ENCODE measurements at regions not wholly inside any gene's neighbourhood (a gene's known extent, or its start where the extent isn't known, plus 50 kb on each side); places are given as distances from the start of the nearest gene placed in this dataset.

- TF ChIP-seq BCL3 (IDR thresholded peaks at IDR 0.05; ENCODE audit: borderline replicate concordance, insufficient read depth, low read depth, low read length, poor library complexity, severe bottlenecking): no peak
- no peak for TF ChIP-seq SMAD5 (IDR thresholded peaks at IDR 0.05; ENCODE audit: low read depth)
- no peak for TF ChIP-seq POLR2A (IDR thresholded peaks at IDR 0.05; ENCODE audit: low read depth, low read length)
- TF ChIP-seq ZNF274 (IDR thresholded peaks at IDR 0.05; ENCODE audit: insufficient read depth, insufficient read length): no peak
- TF ChIP-seq POLR2AphosphoS2 (IDR thresholded peaks at IDR 0.05; ENCODE audit: low read depth, low read length): no peak
- TF ChIP-seq, protein P1, sequence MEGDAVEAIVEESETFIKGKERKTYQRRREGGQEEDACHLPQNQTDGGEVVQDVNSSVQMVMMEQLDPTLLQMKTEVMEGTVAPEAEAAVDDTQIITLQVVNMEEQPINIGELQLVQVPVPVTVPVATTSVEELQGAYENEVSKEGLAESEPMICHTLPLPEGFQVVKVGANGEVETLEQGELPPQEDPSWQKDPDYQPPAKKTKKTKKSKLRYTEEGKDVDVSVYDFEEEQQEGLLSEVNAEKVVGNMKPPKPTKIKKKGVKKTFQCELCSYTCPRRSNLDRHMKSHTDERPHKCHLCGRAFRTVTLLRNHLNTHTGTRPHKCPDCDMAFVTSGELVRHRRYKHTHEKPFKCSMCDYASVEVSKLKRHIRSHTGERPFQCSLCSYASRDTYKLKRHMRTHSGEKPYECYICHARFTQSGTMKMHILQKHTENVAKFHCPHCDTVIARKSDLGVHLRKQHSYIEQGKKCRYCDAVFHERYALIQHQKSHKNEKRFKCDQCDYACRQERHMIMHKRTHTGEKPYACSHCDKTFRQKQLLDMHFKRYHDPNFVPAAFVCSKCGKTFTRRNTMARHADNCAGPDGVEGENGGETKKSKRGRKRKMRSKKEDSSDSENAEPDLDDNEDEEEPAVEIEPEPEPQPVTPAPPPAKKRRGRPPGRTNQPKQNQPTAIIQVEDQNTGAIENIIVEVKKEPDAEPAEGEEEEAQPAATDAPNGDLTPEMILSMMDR (IDR thresholded peaks at IDR 0.05 in 2 of 3, conservative IDR thresholded peaks at IDR 0.05 in 1 of 3; ENCODE audit: control insufficient read depth in 2 of 3, extremely low read depth in 1 of 3, insufficient read depth in 1 of 3, low read depth in 3 of 3, low read length in 3 of 3): no peak
- no peak for TF ChIP-seq RBBP5 (conservative IDR thresholded peaks at IDR 0.05)
- TF ChIP-seq NRF1 (conservative IDR thresholded peaks at IDR 0.05; ENCODE audit: low read depth, low read length): no peak
- TF ChIP-seq, protein P2, sequence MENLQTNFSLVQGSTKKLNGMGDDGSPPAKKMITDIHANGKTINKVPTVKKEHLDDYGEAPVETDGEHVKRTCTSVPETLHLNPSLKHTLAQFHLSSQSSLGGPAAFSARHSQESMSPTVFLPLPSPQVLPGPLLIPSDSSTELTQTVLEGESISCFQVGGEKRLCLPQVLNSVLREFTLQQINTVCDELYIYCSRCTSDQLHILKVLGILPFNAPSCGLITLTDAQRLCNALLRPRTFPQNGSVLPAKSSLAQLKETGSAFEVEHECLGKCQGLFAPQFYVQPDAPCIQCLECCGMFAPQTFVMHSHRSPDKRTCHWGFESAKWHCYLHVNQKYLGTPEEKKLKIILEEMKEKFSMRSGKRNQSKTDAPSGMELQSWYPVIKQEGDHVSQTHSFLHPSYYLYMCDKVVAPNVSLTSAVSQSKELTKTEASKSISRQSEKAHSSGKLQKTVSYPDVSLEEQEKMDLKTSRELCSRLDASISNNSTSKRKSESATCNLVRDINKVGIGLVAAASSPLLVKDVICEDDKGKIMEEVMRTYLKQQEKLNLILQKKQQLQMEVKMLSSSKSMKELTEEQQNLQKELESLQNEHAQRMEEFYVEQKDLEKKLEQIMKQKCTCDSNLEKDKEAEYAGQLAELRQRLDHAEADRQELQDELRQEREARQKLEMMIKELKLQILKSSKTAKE (IDR thresholded peaks at IDR 0.05; ENCODE audit: low read depth, poor library complexity, severe bottlenecking): no peak
- no peak for TF ChIP-seq MYC (IDR thresholded peaks at IDR 0.05; ENCODE audit: insufficient read depth, insufficient read length, insufficient replicate concordance, low read length, severe bottlenecking)
- TF ChIP-seq BCL11A (IDR thresholded peaks at IDR 0.05; ENCODE audit: low read depth, low read length): no peak
- no peak for TF ChIP-seq KAT2A (conservative IDR thresholded peaks at IDR 0.05; ENCODE audit: control insufficient read depth, low read depth, low read length)
- TF ChIP-seq NFYB (IDR thresholded peaks at IDR 0.05; ENCODE audit: insufficient read depth, low read depth, low read length): no peak
- TF ChIP-seq NR2C2 (IDR thresholded peaks at IDR 0.05; ENCODE audit: borderline replicate concordance, control insufficient read depth, insufficient read length, low read depth): no peak
- no peak for TF ChIP-seq ASH2L (IDR thresholded peaks at IDR 0.05; ENCODE audit: borderline replicate concordance, low read depth)
- BruUV-seq (replicated peaks): no TSS peak
- SMC1A ChIA-PET (ENCODE audit: uncharacterized antibody, unreplicated experiment): no interaction called here
- Histone ChIP-seq H3K79me2 (ENCODE audit: control insufficient read depth, insufficient read depth, low read length) (no peaks in the 10 kb centered on the region), H3K27ac (ENCODE audit: control insufficient read depth, insufficient read depth) (no peak overlapping the region), H3K4me3 (no peak overlapping the region), H3K36me3 (ENCODE audit: control insufficient read depth in 2 of 2, insufficient read depth in 2 of 2, low read length in 1 of 2) (no peaks in the 10 kb centered on the region), H3K4me1 (ENCODE audit: control insufficient read depth, insufficient read depth, low read length) (no peaks in the 10 kb centered on the region), H3K9me3 (replicated peaks; ENCODE audit: control insufficient read depth, insufficient read depth, low read length) (no peaks in the 10 kb centered on the region), H3K27me3 (replicated peaks in 1 of 2; ENCODE audit: control insufficient read depth in 2 of 2, insufficient read depth in 2 of 2, low read length in 1 of 2) (no peaks in the 10 kb centered on the region), H3K9ac (ENCODE audit: control insufficient read depth, insufficient read depth, low read length) (no peak overlapping the region), H3K4me2 (ENCODE audit: control insufficient read depth, insufficient read depth) (no peak overlapping the region), H2AFZ (ENCODE audit: control insufficient read depth, low read depth, low read length) (no peak overlapping the region), H4K20me1 (ENCODE audit: control insufficient read depth, insufficient read depth) (no peaks in the 10 kb centered on the region)
- CTCF ChIA-PET: no interaction called here
- intact Hi-C loops (cut with micrococcal nuclease; ENCODE audit: unreplicated experiment) (no loop called here), in situ Hi-C loops (cut with MboI) (no loop called here)
- POLR2A ChIA-PET: no interaction called here
- DNase-seq (ENCODE audit: low read depth, low spot score) (no peak), FAIRE-seq (no peak), ATAC-seq (no peak)
- RAD21 ChIA-PET (ENCODE audit: unreplicated experiment): no interaction called here
Observed at GRCh38 chr5:167150661-167151060, 1140.8 kb upstream of the WWC1 start.

Measured in GM12878 (cell line).